ENCODE measurements at regions not wholly inside any gene's neighbourhood (a gene's known extent, or its start where the extent isn't known, plus 50 kb on each side); places are given as distances from the start of the nearest gene placed in this dataset.
"Not testable (repeated sequence)": the region's sequence is repeated elsewhere in the genome, so short reads cannot be mapped to it uniquely, and the experiment has no call there.

- no peak for DNase-seq (ENCODE audit: low spot score)
- intact Hi-C loops (cut with DNase I): no loop called here
Observed at GRCh38 chr10:129170812-129171211, 296.2 kb upstream of the MGMT start.

- intact Hi-C loops (cut with DNase I): no loop called here
- DNase-seq (ENCODE audit: low spot score): no peak
Observed at GRCh38 chr10:129171812-129172211, 295.2 kb upstream of the MGMT start.

- intact Hi-C loops (cut with DNase I): no loop called here
- DNase-seq (ENCODE audit: low spot score): no peak
Observed at GRCh38 chr10:129174232-129175014, 292.6 kb upstream of the MGMT start.

- DNase-seq (ENCODE audit: low spot score): no peak
- intact Hi-C loops (cut with DNase I): no loop called here
Observed at GRCh38 chr10:129179245-129179971, 287.6 kb upstream of the MGMT start.

GRCh38 chr10:129179972-129180678 lies 286.9 kb upstream of the MGMT start:
- intact Hi-C loops (cut with DNase I): no loop called here
- no peak for DNase-seq (ENCODE audit: low spot score)

GRCh38 chr10:129184196-129184595 lies 282.8 kb upstream of the MGMT start:
- intact Hi-C loops (cut with DNase I): no loop called here
- DNase-seq (ENCODE audit: low spot score): no peak

GRCh38 chr10:129187331-129187730 lies 279.7 kb upstream of the MGMT start:
- intact Hi-C loops (cut with DNase I): no loop called here
- DNase-seq (ENCODE audit: low spot score): no peak

- intact Hi-C loops (cut with DNase I): no loop called here
- DNase-seq (ENCODE audit: low spot score): no peak
Observed at GRCh38 chr10:129191797-129192196, 275.2 kb upstream of the MGMT start.

- intact Hi-C loops (cut with DNase I): no loop called here
- DNase-seq (ENCODE audit: low spot score): no peak
Observed at GRCh38 chr10:129192344-129193128, 274.5 kb upstream of the MGMT start.

GRCh38 chr10:129193148-129193547 lies 273.9 kb upstream of the MGMT start:
- intact Hi-C loops (cut with DNase I): no loop called here
- DNase-seq (ENCODE audit: low spot score): no peak

GRCh38 chr10:129194181-129194870 lies 272.7 kb upstream of the MGMT start:
- no peak for DNase-seq (ENCODE audit: low spot score)
- intact Hi-C loops (cut with DNase I): no loop called here

GRCh38 chr10:129199826-129200225 lies 267.2 kb upstream of the MGMT start:
- no peak for DNase-seq (ENCODE audit: low spot score)
- intact Hi-C loops (cut with DNase I): no loop called here

GRCh38 chr10:129203819-129204218 lies 263.2 kb upstream of the MGMT start:
- intact Hi-C loops (cut with DNase I): no loop called here
- no peak for DNase-seq (ENCODE audit: low spot score)

GRCh38 chr10:129207297-129207696 lies 259.7 kb upstream of the MGMT start:
- no peak for DNase-seq (ENCODE audit: low spot score)
- intact Hi-C loops (cut with DNase I): no loop called here

- intact Hi-C loops (cut with DNase I): no loop called here
- no peak for DNase-seq (ENCODE audit: low spot score)
Observed at GRCh38 chr10:129210876-129211275, 256.2 kb upstream of the MGMT start.

- intact Hi-C loops (cut with DNase I): no loop called here
- no peak for DNase-seq (ENCODE audit: low spot score)
Observed at GRCh38 chr10:129213256-129213655, 253.8 kb upstream of the MGMT start.

GRCh38 chr10:129213996-129214395 lies 253.0 kb upstream of the MGMT start:
- DNase-seq (ENCODE audit: low spot score); intact Hi-C loops (cut with DNase I): not testable (repeated sequence)

GRCh38 chr10:129219364-129219763 lies 247.7 kb upstream of the MGMT start:
- no peak for DNase-seq (ENCODE audit: low spot score)
- intact Hi-C loops (cut with DNase I): no loop called here

- intact Hi-C loops (cut with DNase I): no loop called here
- DNase-seq (ENCODE audit: low spot score): no peak
Observed at GRCh38 chr10:129222436-129222835, 244.6 kb upstream of the MGMT start.

Measured in cardiac septum (tissue), 1 donor.